Kidney tubule cell (primary cell): ENCODE measurements at regions not wholly inside any gene's neighbourhood (a gene's known extent, or its start where the extent isn't known, plus 50 kb on each side); places are given as distances from the start of the nearest gene placed in this dataset.
"Not testable (repeated sequence)": the region's sequence is repeated elsewhere in the genome, so short reads cannot be mapped to it uniquely, and the experiment has no call there.

Source experiments
- DNase-seq: peaks from one replicate; pipeline ENCODE4 v3.0.0-alpha.2; 2018; ENCODE audit warnings: low spot score

DNA sequence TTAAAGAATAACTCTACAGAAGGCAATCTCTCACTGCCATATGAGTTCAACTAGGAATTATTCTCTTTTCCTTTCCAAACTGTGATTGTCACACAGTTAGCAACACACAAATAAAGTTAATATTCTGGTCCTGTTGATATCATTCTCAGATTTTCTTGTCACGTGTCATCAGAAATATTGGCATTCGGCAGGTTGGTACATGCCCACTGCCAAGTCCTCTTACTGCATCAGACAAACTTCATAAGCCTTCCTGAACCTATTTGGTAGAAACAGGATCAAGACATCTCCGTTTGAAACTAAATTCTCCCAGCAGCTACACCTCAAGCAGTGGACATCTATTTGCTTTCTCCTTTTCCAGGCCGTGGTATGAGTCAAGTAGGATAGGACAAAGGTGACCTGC, 177.9 kb upstream of the SOX2 start:
- DNase-seq: no peak

DNA sequence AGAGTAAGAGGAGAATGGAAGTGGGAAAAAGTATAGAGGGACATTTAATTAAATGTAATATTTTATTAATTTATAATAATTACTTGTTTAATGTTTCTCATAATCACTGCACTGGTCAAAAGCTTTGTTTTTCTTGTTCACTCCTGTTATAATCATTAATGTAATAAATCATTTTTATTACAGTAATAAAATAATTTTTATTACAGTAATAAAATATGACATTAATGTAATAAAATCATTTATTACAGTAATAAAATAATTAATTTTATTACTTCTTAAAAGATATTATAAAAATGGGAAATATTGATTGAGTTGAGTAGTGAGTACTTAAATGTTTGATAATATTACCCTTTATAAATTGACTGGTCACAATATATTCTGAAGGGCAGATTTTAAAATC, 181.1 kb upstream of the SOX2 start:
- no peak for DNase-seq

DNA sequence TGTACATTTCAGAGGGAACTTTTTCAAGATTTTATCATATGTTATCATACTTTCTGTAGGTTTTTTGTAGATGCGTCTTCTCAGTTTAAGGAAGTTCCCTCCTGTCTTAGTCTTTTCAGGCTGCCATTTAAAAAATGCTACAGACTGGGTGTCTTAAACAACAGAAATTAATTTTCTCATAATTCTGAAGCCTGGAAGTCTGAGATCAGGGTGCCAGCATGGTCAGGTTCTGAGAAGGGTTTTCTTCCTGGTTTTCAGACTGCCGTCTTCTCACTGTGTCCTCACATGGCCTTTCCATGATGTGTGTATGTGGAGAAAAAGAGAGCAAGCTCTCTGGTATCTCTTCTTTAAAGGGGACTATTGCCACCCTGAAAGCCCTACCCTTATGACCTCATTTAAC, 189.9 kb upstream of the SOX2 start:
- DNase-seq: no peak

DNA sequence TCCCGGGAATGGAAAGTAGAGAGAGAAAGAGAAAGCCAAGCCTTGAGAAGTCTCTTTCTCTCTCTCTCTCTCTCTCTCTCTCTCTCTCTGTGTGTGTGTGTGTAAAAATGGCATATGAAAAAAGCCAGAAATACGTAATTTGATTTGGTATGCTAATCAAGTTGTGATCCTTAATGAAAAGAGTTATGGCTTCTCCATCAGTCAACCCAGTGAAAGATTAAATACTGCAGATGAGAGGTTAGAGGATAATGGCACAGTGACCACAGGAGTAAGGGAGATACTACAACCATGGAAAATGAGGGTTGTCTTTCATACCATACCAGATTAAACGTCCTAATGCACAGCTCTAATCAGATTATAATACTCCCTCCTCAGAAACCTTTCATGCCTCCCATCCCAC, 193.5 kb upstream of the SOX2 start:
- DNase-seq: no peak

DNA sequence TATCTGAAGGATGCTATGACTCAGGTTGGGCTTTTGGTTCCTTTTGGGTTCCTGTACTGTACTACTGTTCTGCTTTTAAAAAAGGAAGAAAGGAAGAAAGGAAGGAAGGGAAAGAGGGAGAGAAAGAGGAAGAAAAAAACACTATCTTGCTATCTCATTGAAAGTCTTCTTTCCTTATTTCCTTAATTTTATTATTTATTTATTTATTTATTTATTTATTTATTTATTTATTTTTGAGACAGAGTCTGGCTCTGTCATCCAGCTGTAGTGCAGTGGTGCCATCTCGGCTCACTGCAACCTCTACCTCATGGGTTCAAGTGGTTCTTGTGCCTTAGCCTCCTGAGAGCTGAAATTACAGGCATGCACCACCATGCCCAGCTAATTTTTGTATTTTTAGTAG, 198.9 kb upstream of the SOX2 start:
- no peak for DNase-seq

DNA sequence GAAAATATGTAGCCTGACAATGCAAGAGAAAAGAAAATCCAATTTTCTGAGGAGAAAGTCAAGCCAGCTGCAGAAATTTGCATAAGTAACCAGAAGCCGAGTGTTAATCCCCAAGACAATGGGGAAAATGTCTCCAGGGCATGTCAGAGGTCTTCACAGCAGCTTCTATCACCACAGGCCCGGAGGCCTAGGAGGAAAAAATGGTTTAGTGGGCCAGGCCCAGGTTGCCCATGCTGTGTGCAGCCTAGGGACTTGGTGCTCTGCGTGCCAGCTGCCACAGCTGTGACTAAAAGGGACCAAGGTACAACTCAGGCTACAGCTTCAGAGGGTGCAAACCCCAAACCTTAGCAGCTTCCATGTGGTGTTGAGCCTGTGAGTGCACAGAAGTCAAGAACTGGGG, 201.2 kb upstream of the SOX2 start:
- DNase-seq: no peak

DNA sequence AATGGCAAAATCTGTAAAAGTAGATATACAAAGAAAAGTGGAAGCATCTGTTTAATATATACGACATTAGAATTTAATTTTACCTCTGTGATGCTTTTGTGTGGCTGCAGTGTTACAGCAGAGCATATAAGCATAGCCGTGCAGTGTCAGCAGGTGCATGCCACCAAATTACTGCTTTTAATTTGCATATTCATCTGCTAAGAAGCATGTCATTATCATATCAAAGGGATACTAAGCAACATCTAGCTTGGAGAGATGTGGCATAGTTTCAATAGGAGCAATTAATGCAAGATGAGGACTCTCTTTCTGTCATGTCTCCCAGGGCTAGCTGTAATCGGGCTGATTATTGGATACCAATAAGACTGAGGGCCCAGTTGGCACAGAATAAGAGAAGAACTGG, 214.4 kb upstream of the SOX2 start:
- DNase-seq: no peak

DNA sequence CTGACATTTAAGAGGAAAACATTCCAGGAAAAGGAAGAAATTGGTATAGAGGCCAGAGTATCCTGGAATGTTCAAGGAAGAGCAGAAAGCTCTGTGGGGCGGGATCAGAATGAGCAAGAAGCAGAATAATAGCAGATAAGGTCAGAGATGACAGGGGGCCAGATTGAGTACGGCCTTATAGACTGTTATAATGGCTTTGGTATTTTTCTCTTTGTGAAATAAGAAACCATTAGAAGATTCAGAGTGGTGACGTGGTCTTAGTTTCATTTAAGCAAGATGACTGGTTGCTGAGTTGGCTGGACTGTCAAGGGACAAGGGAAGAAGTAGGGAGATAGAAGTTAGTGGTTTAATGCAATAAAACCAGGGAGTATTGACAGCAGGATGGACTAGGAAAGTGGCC, 218.3 kb upstream of the SOX2 start:
- DNase-seq: no peak

DNA sequence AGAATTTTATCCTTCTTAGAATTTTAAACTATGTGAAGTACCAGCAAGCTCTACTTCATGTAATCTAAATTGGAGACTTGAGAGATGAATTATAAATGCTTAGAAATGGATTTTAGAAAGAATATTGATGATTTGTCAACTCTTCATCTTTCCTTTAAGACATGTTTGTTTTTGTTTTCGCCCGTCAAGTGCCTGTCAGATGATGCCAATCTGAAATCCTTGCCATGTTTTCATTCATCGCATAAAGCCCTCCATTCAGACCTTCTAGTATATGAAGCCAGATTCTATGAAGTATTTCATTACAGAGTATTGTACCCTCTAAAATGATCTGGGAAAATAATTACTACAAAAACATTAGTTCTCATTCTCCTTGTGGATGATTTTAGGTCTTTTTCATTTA, 223.2 kb upstream of the SOX2 start:
- no peak for DNase-seq

DNA sequence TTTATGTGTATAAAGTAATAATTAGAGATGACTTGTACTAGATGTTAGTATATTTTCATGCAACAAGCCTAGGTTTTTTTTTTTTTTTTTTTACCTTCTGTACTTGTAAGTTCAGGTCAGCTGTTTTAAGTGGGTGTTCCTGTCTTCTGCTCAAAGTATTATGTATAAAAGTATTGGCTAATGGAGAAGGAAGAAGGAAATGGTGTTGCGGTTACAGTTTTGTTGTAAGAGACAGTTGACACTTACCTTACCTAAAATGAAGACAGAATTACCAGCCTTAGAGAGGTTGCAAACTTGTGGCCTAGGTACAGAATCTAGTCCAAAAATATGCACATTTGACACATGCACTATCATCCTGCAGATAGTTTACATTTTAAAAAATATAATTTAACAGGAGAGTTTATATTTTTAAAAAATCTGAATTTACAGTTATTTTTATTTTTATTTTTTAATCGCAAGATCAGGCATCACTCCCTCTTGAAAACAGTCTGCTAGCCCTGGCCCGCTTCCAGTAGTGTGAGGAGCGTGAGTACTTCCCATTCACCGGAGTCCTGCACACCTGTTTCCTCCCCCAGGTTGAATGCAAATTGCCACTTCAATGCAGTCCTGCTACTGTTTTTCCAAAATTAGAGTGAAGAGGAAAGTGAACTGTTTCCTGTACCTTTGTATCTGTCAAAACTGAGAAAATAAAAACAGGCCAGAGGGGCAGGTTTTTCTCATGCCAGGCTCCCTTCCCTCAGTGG, 224.3 kb upstream of the SOX2 start:
- no peak for DNase-seq

DNA sequence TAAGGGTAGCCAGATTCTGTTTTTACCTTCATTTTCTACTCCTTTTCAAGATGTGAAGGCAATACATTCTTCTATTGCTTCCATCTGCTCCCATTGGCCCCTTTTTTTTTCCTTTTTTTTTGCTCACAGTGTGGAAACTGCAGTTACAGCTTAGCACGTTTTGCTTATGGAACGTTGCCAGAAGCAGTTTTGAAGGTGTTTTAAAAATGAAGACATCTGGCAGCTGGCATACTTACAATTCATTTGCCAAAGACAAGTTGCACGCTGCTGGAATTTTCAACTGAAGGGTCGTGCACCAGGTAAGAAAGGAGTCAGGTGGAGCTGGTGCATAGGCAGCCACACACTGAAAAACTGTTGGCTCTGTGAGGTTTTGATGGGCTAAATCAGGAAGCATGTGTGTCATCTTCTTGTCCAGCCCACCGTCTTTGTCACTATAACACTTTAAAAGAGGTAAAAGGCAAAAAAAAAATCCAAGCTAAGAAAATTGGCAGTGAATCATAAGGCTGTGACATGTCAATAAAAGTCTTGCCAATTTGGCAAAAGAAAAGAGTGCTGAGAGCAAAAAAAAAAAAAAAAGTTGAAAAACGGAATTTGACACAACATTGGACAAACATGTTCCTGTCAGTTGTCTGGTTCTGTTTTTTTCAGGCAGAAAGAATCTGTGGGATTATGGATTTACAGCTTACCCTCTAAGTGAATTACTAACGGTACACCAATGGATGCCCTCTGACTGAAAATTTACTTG, 225.4 kb upstream of the SOX2 start:
- no peak for DNase-seq

DNA sequence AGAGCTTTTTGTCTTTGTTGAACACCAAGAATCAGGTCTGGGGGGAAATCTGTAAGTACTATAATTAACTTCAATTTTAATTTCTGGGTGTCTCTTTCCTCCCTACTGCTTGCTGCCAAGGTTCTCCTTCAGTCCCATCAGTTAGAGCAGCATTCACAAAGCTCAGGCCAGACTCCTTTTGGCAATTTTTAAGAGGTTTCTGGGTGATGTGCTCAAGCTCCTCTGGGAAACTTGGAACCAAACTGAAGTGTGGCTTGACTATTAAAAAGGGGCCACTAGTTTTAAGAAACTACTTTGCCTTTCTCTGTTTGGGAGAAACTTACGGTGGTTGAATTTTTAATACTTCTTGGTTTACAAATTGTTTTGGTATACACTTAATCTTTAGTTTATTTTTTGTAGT, 227.7 kb upstream of the SOX2 start:
- no peak for DNase-seq

DNA sequence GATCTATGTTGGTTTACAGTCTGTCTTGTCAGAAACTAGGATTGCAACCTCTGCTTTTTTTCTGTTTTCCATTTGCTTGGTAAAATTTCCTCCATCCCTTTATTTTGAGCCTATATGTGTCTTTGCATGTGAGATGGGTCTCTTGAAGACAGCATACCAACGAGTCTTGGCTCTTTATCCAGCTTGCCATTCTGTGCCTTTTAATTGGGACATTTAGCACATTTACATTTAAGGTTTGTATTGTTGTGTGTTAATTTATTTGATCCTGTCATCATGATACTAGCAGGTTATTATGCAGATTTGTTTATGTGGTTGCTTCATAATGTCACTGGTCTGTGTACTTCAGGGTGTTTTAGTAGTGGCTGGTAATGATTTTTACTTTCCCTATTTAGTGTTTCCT, 236.6 kb upstream of the SOX2 start:
- DNase-seq: not testable (repeated sequence)

DNA sequence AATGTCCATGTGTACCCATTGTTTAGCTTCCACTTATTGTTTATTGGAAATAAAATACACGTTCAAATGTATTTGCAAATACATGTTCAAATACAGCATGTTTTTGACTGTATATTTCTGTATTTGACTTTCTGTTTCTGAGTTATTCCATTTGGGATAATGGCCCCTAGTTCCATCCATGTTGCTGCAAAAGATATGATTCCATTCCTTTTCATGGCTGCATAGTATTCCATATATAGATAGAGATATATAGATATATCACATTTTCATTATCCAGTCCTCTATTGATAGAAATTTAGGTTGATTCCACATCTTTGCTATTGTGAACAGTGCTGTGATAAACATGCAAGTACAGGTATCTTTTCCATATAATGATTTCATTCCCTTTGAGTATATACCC, 241.4 kb upstream of the SOX2 start:
- no peak for DNase-seq

DNA sequence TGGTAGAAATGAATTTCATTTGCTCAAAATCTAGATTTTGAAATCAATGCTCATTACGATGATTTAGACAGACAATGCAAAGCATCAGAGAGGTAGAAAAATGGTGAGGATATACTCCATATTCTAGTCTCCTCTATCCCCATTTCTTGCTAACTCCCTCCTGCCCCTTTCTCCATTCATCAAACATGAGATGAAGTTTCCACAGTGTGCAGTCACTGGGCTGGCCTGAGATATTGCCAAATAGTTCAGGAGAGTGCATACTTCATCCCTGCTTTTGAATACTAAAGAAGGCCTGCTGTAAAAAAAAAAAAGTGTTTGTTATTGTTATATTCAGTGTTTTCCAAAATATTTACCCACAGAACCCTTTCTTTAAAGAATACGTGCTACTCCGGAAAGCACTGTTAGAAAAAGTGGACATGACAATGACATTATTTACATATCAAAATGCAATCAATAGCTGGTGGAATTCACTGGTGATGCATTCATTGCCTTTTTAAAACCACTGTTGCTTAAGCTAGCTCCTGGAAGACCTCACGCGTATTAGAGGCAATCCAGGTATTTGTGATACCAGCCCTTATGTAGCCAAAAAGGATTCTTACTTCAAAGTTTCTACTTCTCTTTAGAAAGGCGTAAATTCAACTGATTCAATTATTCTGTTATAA, 247.6 kb upstream of the SOX2 start:
- no peak for DNase-seq

DNA sequence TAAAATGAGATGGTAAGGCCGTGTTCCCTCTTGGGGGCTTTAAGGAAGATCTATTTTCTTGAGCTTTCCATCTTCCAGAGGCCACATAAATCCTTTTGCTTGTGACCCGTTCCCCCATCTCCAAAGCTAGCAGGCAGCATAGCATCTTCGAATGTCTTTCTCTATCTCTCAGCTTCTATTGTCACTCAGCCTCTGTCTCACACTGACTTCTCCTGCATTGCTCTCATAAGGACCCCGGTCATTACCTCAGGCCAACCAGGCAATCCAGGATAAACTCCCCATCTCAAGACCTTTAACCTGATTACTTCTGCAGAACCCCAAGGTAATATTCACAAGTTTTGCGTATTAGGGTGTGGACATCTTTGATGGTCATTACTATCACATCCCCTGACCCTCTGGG, 250.3 kb upstream of the SOX2 start:
- no peak for DNase-seq

DNA sequence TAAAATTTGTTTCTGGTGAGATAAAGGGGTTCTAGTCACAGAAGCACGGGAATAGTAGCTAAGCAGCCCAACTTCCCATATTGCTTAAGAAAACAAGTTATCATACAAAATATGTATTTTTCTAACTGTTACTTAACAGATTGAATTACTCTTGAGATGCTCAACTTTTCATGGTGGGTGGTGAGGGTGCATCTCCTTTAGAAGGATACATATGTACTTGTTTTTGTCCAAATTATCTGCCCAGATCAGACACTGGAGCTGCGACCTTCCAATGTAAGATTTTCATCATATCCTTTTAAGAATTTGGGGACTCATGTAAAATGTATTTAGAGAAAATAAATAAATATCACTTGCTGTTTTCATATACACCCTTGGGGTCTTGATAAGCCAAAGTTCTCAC, 252.2 kb upstream of the SOX2 start:
- no peak for DNase-seq

DNA sequence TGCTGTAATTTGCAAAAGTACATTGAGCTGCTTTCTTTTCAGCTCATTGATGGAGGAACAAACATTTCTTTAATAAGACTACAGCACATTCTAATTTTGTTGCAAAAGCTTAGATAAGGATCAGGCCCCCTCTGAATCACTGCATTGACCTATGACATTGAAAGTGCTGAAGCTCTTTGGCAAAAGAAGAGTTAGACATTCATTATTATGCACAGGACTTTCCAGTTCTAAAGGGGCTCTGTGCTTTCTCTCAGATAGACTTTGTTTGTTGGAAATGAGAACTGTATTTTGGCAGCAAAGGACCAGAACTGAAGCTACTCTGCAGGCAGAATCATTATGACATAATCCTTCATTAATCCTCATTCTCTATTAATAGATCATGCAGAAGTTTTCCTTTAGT, 252.9 kb upstream of the SOX2 start:
- DNase-seq: no peak

DNA sequence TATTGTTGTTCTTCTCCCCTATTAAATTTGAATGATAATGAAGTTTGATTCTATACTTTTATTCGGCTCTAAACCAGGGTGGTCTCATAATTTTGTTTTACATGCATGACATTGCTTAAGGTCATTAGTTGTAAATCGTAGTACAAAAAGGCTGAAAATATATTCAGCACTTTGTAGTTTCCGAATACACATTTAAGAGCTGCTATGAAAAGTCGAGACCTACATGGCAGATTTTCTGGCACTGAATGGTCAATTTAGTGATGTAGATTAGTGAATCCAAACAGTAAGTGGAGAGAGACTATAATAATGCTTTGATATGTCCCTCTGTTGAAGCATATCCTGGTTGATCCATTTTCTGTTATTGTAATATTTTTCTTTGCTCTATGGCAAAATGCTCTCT, 254.0 kb upstream of the SOX2 start:
- DNase-seq: no peak

DNA sequence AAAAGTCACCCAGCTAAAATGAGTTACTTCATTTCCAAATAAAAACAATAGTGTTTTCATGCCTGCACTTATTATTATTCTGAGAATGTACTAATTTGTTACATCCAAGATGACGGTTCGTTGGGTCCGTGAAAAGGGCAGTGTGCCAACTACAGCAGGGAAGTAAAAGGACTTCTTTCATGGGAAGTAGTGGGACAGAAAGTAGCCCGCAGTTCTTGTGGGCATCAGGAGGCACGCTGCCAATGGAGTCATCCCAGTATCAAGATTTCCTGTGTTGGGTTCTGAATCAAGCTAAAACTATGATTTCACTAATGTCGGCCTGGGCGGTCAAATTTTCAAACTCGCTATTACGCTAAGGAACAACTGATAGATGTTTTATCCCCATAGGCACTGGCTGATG, 254.5 kb upstream of the SOX2 start:
- no peak for DNase-seq

DNA sequence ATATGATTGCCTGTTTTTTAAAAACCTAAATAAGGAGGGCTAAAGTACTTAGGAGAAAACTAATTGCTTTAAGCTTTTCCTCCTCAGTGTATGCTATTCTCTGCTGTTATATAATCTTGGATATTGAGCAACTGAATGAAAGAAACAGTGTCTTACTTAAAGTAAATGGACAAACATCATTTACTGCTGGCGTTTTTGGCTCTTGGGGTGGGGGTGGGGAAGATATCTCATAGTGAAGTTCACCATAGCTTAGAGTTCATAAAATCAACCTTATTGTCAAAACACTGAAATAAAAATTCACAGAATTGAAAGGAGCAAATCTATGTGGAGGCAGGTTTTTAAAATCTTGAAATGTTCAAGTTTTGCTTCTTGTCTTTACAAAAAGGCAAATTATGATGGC, 256.4 kb upstream of the SOX2 start:
- DNase-seq: no peak

DNA sequence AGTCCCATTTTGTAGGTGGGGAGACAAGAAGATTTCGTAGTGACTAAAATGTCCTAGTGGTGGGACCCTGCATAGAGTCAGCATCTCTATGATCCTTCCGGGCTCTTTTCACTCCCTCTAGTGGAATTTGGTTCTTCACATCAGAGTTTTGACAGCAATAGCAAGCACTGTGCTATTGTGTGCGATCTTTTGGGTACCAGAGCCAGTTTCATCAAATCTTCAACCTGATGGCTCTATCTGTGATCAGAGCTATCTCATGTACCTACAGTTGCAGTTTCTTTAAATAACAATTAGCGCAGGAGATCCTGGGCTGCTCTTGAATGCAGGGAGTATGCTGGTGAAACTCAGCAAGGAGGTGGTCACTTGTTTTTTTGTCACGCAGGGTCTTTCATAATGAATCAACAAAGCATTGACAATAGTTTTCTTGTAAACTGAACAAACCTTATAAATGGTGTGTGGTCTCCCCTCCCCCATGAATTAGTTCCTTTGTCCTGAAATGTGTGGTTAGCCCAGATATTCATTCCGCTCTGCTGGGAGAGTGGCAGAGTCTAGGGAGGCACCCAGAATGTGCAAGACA, 257.2 kb upstream of the SOX2 start:
- DNase-seq: no peak

DNA sequence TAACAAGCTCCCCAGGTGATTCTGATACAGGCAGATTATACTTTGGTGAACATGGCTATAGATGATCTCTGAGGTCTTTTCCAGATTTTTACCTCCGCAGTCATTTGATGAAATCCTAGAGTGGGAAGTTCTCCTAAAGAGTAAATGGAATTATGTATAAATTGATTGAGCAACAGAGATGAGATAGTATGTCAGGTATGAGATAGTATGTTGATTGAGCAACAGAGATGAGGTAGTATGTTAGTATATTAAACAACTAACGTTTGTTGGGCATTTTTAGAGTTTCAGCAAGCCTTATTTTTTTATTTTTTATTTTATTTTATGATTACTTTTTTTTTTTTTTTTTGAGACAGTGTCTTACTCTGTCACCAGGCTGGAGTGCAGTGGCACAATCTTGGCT, 265.0 kb upstream of the SOX2 start:
- DNase-seq: no peak
